WTC11 (cell line): ENCODE measurements at regions not wholly inside any gene's neighbourhood (a gene's known extent, or its start where the extent isn't known, plus 50 kb on each side); places are given as distances from the start of the nearest gene placed in this dataset.

Experiments
- ETV6 ChIP-seq: sonication (generic); formaldehyde crosslinking; IDR thresholded peaks from 2 replicates; pipeline ENCODE4 v1.8.1; 2022; ENCODE audit warnings: mild to moderate bottlenecking, missing genetic modification reagents
- FOXJ3 ChIP-seq: sonication (generic); formaldehyde crosslinking; IDR thresholded peaks from 2 replicates; pipeline ENCODE4 v1.9.0; 2021; ENCODE audit warnings: missing genetic modification reagents, mild to moderate bottlenecking, borderline replicate concordance
- JUN ChIP-seq: sonication (generic); formaldehyde crosslinking; IDR thresholded peaks from 2 replicates; pipeline ENCODE4 v1.8.0; 2023; ENCODE audit warnings: mild to moderate bottlenecking, missing genetic modification reagents
- USF1 ChIP-seq: sonication (generic); formaldehyde crosslinking; IDR thresholded peaks from 2 replicates; pipeline ENCODE4 v1.8.0; 2022; ENCODE audit warnings: mild to moderate bottlenecking, missing genetic modification reagents

- TF ChIP-seq ETV6 (CRISPR knock-in tag) (no peak), FOXJ3 (CRISPR knock-in tag) (no peak), JUN (CRISPR knock-in tag) (no peak), USF1 (no peak)
These were observed 1352.0 kb upstream of the B3GALT2 start for GRCh38 chr1:194538453-194538852.
